Progenitor cell of endocrine pancreas (in vitro differentiated cells): ENCODE measurements at regions not wholly inside any gene's neighbourhood (a gene's known extent, or its start where the extent isn't known, plus 50 kb on each side); places are given as distances from the start of the nearest gene placed in this dataset.
"Not testable (repeated sequence)": the region's sequence is repeated elsewhere in the genome, so short reads cannot be mapped to it uniquely, and the experiment has no call there.

Source experiments
- DNase-seq: peaks from one replicate; pipeline ENCODE4 v3.0.0; 2021; ENCODE audit warnings: low spot score; ENCODE audit not compliant: unreplicated experiment
- H3K27ac Mint-ChIP-seq: 2 replicates; pipeline ENCODE4 v1.8.0; 2021; ENCODE audit warnings: mild to moderate bottlenecking, moderate library complexity, mixed read lengths
- H3K27me3 Mint-ChIP-seq: 2 replicates; pipeline ENCODE4 v1.8.0; 2021; ENCODE audit warnings: mixed read lengths
- H3K36me3 Mint-ChIP-seq: 2 replicates; pipeline ENCODE4 v1.8.0; 2022; ENCODE audit warnings: mixed read lengths; ENCODE audit not compliant: insufficient read depth
- H3K4me1 Mint-ChIP-seq: 2 replicates; pipeline ENCODE4 v1.8.0; 2021; ENCODE audit warnings: low read depth, mixed read lengths
- H3K4me3 Mint-ChIP-seq: 2 replicates; pipeline ENCODE4 v1.8.0; 2021; ENCODE audit warnings: low read depth, mild to moderate bottlenecking, moderate library complexity, mixed read lengths
- H3K9me3 Mint-ChIP-seq: 2 replicates; pipeline ENCODE4 v1.8.0; 2021; ENCODE audit warnings: low read depth, mixed read lengths
- TF ChIP-seq, protein P1 (sequence below): fragments of 200-600 bp; sonication (generic); IDR thresholded peaks from one replicate; pipeline ENCODE4 v1.5.0; 2021; ENCODE audit warnings: antibody characterized with exemption, mild to moderate bottlenecking; ENCODE audit not compliant: unreplicated experiment

DNA sequence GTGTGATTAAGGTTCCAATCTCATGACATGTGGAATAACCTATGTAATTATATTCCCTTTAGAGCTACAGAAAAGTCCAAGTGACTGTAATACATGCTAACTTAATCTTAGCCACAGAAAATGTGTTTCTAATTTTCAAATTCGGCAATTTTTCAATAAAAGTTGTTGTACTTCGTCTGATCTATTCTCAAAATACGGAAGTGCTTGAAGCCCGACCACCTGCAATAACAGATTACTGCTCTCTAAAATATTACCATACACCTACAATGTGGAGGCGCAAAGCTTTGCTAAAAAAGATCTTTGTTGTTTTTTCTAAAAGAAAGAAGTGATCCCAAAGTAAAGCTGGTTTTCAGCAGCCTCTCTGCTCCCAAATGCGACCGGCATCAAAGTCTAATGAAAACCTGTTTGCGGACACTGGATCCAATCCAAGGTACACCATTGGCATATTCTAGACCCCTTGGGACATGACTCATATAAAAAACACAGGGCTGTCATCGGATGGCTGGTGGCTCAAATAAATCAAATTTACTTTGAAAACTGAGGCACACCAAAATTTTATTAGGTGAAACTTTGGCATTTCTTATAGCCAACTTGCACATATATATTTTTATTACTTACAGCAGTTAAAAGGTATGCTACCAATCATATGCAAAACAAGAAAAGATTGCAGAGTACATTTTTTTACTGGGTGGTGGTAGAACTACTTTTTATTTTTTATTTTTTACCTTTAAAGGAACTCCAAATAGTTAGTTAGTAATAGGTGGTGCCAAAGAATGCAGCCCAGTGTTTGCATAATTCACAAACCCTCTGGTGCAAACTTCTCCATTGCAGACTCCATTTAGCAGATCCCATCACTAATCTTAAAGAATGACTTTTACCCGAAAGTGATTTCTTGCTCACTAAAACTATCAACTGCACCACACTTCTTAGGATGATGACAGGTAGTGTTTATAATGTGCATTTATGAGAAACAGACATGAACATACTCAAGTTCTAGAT is 118.7 kb upstream of the TBX18 start:
- TF ChIP-seq, protein P1, sequence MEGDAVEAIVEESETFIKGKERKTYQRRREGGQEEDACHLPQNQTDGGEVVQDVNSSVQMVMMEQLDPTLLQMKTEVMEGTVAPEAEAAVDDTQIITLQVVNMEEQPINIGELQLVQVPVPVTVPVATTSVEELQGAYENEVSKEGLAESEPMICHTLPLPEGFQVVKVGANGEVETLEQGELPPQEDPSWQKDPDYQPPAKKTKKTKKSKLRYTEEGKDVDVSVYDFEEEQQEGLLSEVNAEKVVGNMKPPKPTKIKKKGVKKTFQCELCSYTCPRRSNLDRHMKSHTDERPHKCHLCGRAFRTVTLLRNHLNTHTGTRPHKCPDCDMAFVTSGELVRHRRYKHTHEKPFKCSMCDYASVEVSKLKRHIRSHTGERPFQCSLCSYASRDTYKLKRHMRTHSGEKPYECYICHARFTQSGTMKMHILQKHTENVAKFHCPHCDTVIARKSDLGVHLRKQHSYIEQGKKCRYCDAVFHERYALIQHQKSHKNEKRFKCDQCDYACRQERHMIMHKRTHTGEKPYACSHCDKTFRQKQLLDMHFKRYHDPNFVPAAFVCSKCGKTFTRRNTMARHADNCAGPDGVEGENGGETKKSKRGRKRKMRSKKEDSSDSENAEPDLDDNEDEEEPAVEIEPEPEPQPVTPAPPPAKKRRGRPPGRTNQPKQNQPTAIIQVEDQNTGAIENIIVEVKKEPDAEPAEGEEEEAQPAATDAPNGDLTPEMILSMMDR = no peak
- no peak overlapping the region for H3K27ac Mint-ChIP-seq
- H3K27me3 Mint-ChIP-seq = no peaks in the 10 kb centered on the region
- no peak for DNase-seq
- H3K9me3 Mint-ChIP-seq = no peaks in the 10 kb centered on the region
- H3K4me3 Mint-ChIP-seq = no peak overlapping the region
- H3K36me3 Mint-ChIP-seq = no peaks in the 10 kb centered on the region
- no peaks in the 10 kb centered on the region for H3K4me1 Mint-ChIP-seq

DNA sequence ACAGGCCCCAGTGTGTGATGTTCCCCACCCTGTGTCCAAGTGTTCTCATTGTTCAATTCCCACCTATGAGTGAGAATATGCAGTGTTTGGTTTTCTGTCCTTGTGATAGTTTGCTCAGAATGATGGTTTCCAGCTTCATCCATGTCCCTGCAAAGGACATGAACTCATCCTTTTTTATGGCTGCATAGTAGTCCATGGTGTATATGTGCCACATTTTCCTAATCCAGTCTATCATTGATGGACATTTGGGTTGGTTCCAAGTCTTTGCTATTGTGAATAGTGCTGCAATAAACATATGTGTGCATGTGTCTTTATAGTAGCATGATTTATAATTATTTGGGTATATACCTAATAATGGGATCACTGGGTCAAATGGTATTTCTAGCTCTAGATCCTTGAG is 115.0 kb upstream of the TBX18 start:
- DNase-seq, H3K4me3 Mint-ChIP-seq, H3K9me3 Mint-ChIP-seq, H3K27me3 Mint-ChIP-seq, H3K36me3 Mint-ChIP-seq, H3K4me1 Mint-ChIP-seq, H3K27ac Mint-ChIP-seq: not testable (repeated sequence)

DNA sequence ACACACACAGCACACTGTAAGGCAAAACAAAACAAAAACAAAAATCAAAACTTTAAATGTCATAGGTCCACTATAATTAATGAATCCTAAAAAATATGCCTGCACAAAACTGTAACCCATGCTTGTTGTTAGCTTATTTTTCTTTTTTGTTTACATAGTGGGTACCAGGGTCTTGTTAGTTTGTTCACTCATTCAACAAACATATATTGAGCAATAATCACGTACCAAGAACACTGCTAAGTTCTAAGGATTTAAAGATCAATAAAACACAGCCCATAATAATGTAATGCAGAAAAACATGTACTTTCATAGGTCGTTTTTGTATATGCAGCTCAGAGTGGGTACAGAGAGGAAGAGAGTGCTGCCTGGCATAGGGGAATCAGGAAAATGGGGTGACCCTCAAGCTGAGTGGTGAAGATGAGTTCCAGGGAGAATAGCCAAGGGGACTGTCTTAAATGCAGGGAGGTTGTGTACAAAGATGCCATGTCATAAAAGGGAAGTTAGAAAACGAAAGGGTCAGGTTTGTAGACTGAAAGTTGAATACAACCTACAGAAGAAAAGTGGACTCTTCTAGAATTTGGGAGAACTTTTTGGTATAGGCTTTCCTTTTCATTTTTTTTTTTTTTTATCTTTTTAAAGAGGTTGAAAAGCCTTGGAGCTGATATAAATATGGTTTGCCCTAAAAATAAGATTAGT is 113.3 kb upstream of the TBX18 start:
- no peak overlapping the region for H3K27ac Mint-ChIP-seq
- no peaks in the 10 kb centered on the region for H3K36me3 Mint-ChIP-seq
- H3K4me1 Mint-ChIP-seq = no peaks in the 10 kb centered on the region
- TF ChIP-seq, protein P1 = no peak
- no peak overlapping the region for H3K4me3 Mint-ChIP-seq
- H3K9me3 Mint-ChIP-seq = no peaks in the 10 kb centered on the region
- no peaks in the 10 kb centered on the region for H3K27me3 Mint-ChIP-seq
- DNase-seq = no peak

DNA sequence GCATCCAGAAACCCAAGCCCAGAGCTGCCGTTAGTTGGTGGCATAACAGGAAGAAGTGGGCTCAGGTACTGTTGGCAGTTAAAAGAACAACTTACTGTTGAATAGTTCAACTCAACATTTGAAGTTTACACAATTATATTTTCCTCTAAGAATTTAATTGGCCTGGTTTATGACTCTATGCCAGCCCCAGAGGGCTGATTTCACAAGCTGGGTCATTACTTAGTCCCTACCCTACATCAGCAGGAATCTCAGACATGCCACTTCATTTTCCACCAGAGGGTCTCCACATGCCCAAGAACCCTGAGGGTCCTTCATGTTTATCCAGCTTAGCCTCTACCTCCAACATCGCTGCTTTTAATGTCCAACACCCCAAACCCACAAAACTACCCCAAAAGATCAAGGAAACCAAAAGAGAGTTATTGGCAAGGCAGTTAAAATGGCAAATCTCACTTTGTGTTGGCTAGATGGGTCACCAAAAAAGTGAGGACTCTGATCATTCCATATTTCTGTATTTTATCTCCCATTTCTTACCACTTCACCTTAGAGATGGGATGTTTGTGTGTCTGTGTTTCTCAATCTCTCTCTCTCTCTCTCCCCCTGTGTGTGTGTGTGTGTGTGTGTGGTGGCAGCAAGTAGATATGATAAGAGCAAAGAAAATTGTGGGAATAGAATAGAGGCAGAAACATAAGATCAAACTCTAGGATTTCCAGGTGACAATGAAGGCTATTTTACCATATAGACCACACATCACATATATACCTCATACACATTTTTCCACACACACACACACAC is 112.5 kb upstream of the TBX18 start:
- no peak overlapping the region for H3K27ac Mint-ChIP-seq
- no peaks in the 10 kb centered on the region for H3K4me1 Mint-ChIP-seq
- TF ChIP-seq, protein P1 = no peak
- H3K36me3 Mint-ChIP-seq = no peaks in the 10 kb centered on the region
- no peaks in the 10 kb centered on the region for H3K9me3 Mint-ChIP-seq
- no peak for DNase-seq
- H3K4me3 Mint-ChIP-seq = no peak overlapping the region
- no peaks in the 10 kb centered on the region for H3K27me3 Mint-ChIP-seq

DNA sequence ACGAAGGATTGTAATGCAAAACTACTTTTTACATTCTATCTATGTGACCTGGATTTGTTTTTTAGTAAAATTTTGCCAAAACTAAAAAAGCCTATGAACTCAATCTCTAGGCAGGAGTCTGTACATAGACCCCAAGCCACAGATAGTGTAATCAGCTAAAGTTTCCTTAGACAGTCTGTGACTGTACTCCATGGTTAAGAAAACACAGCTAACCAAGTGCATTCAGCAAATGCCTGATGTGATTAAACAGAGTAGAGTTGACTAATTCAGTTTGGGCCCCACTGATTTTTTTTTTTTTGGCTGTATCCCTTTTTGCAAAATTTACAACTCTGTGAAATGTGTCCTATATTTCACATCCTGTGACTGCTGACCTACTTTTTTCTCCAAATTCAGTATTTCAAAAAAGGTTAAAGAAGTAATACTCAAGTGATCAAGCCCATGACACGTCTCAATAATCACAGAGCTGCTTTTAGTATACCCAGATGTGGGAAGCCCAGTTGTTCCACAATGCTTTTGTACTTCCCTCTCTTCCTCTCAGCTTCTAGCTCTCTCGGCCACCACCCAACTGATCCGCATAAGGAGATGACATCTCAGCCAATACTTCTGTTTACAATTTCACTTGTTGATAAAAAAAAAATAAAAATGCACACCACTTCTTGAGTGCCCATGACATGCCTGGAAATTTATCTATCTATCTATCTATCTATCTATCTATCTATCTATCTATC is 108.8 kb upstream of the TBX18 start:
- H3K27me3 Mint-ChIP-seq = no peaks in the 10 kb centered on the region
- H3K27ac Mint-ChIP-seq = no peak overlapping the region
- no peak for DNase-seq
- TF ChIP-seq, protein P1 = no peak
- H3K9me3 Mint-ChIP-seq = no peaks in the 10 kb centered on the region
- no peak overlapping the region for H3K4me3 Mint-ChIP-seq
- H3K4me1 Mint-ChIP-seq = no peaks in the 10 kb centered on the region
- no peaks in the 10 kb centered on the region for H3K36me3 Mint-ChIP-seq
